ENCODE measurements at regions not wholly inside any gene's neighbourhood (a gene's known extent, or its start where the extent isn't known, plus 50 kb on each side); places are given as distances from the start of the nearest gene placed in this dataset.

- no peaks in the 10 kb centered on the region for H3K36me3 ChIP-seq (ENCODE audit: control insufficient read depth, insufficient read depth, low read length)
- DNase-seq (ENCODE audit: low read depth in 2 of 2) = no peak
- H3K4me2 ChIP-seq (ENCODE audit: extremely low read depth, insufficient read depth, low read length) = no peak overlapping the region
- H4K20me1 ChIP-seq (ENCODE audit: control insufficient read depth, extremely low read depth, insufficient read depth, low read length) = no peaks in the 10 kb centered on the region
- H3K79me2 ChIP-seq (ENCODE audit: control insufficient read depth, insufficient read depth, low read length) = no peaks in the 10 kb centered on the region
- no peak overlapping the region for H3K27ac ChIP-seq (ENCODE audit: insufficient read depth, low read length)
- H3K9ac ChIP-seq (ENCODE audit: insufficient read depth, low read length) = no peak overlapping the region
- no peak overlapping the region for H2AFZ ChIP-seq (ENCODE audit: low read length)
- no peak overlapping the region for H3K4me3 ChIP-seq (replicated peaks in 1 of 4; ENCODE audit: control extremely low read depth in 1 of 4, insufficient read depth in 1 of 4, low read depth in 3 of 4, low read length in 4 of 4)
- TF ChIP-seq EZH2 (IDR thresholded peaks at IDR 0.05; ENCODE audit: low read length, missing control alignments) (no peak), CTCF (conservative IDR thresholded peaks at IDR 0.05 in 1 of 2, IDR thresholded peaks at IDR 0.05 in 1 of 2; ENCODE audit: low read depth in 1 of 2, low read length in 2 of 2) (no peak)
- H3K27me3 ChIP-seq (ENCODE audit: control insufficient read depth, insufficient read depth, low read length) = no peaks in the 10 kb centered on the region
- no peaks in the 10 kb centered on the region for H3K9me3 ChIP-seq (ENCODE audit: control insufficient read depth, insufficient read depth, low read depth, low read length)
- H3K4me1 ChIP-seq (ENCODE audit: control insufficient read depth, extremely low read depth, insufficient read depth, low read length) = no peaks in the 10 kb centered on the region
Observed at GRCh38 chr3:83500931-83501330, 1457.9 kb upstream of the CADM2 start.

GRCh38 chr3:83513051-83513450 lies 1445.7 kb upstream of the CADM2 start:
- Histone ChIP-seq H3K27ac (ENCODE audit: insufficient read depth, low read length) (no peak overlapping the region), H3K4me1 (ENCODE audit: control insufficient read depth, extremely low read depth, insufficient read depth, low read length) (no peaks in the 10 kb centered on the region), H3K9me3 (ENCODE audit: control insufficient read depth, insufficient read depth, low read depth, low read length) (no peaks in the 10 kb centered on the region)

GRCh38 chr3:83513677-83514076 lies 1445.1 kb upstream of the CADM2 start:
- Histone ChIP-seq H3K79me2 (ENCODE audit: control insufficient read depth, insufficient read depth, low read length) (no peaks in the 10 kb centered on the region), H3K4me1 (ENCODE audit: control insufficient read depth, extremely low read depth, insufficient read depth, low read length) (no peaks in the 10 kb centered on the region), H4K20me1 (ENCODE audit: control insufficient read depth, extremely low read depth, insufficient read depth, low read length) (no peaks in the 10 kb centered on the region), H3K4me3 (replicated peaks in 1 of 4; ENCODE audit: control extremely low read depth in 1 of 4, insufficient read depth in 1 of 4, low read depth in 3 of 4, low read length in 4 of 4) (no peak overlapping the region), H3K4me2 (ENCODE audit: extremely low read depth, insufficient read depth, low read length) (no peak overlapping the region), H2AFZ (ENCODE audit: low read length) (no peak overlapping the region), H3K9ac (ENCODE audit: insufficient read depth, low read length) (no peak overlapping the region), H3K9me3 (ENCODE audit: control insufficient read depth, insufficient read depth, low read depth, low read length) (no peaks in the 10 kb centered on the region), H3K27me3 (ENCODE audit: control insufficient read depth, insufficient read depth, low read length) (no peaks in the 10 kb centered on the region), H3K27ac (ENCODE audit: insufficient read depth, low read length) (no peak overlapping the region), H3K36me3 (ENCODE audit: control insufficient read depth, insufficient read depth, low read length) (no peaks in the 10 kb centered on the region)
- TF ChIP-seq CTCF (conservative IDR thresholded peaks at IDR 0.05 in 1 of 2, IDR thresholded peaks at IDR 0.05 in 1 of 2; ENCODE audit: low read depth in 1 of 2, low read length in 2 of 2) = no peak
- TF ChIP-seq EZH2 (IDR thresholded peaks at IDR 0.05; ENCODE audit: low read length, missing control alignments) = no peak
- no peak for DNase-seq (ENCODE audit: low read depth in 2 of 2)

More at GRCh38 chr3:83513051-83513450, 1445.7 kb upstream of the CADM2 start:
- Histone ChIP-seq H4K20me1 (ENCODE audit: control insufficient read depth, extremely low read depth, insufficient read depth, low read length) (no peaks in the 10 kb centered on the region), H2AFZ (ENCODE audit: low read length) (no peak overlapping the region), H3K27me3 (ENCODE audit: control insufficient read depth, insufficient read depth, low read length) (no peaks in the 10 kb centered on the region), H3K9ac (ENCODE audit: insufficient read depth, low read length) (no peak overlapping the region), H3K79me2 (ENCODE audit: control insufficient read depth, insufficient read depth, low read length) (no peaks in the 10 kb centered on the region), H3K36me3 (ENCODE audit: control insufficient read depth, insufficient read depth, low read length) (no peaks in the 10 kb centered on the region), H3K4me3 (replicated peaks in 1 of 4; ENCODE audit: control extremely low read depth in 1 of 4, insufficient read depth in 1 of 4, low read depth in 3 of 4, low read length in 4 of 4) (no peak overlapping the region), H3K4me2 (ENCODE audit: extremely low read depth, insufficient read depth, low read length) (no peak overlapping the region)
- TF ChIP-seq CTCF (conservative IDR thresholded peaks at IDR 0.05 in 1 of 2, IDR thresholded peaks at IDR 0.05 in 1 of 2; ENCODE audit: low read depth in 1 of 2, low read length in 2 of 2) = no peak
- no peak for TF ChIP-seq EZH2 (IDR thresholded peaks at IDR 0.05; ENCODE audit: low read length, missing control alignments)
- no peak for DNase-seq (ENCODE audit: low read depth in 2 of 2)

Data from fibroblast of lung (primary cell).